K562 (cell line): ENCODE measurements at regions not wholly inside any gene's neighbourhood (a gene's known extent, or its start where the extent isn't known, plus 50 kb on each side); places are given as distances from the start of the nearest gene placed in this dataset.

Experiments used
- ATAC-seq: fragments of 200-7000 bp; cut with Tn5 transposase; 3 replicates; pipeline ENCODE4 v1.9.1; 2020; ENCODE audit warnings: moderate library complexity
- BruUV-seq: library from RNA; stranded (reverse); fragments of 400-500 nt; replicated peaks from 2 replicates; lab custom pipeline; 2021; lab: Mats Ljungman, UMichigan
- CTCF ChIA-PET: fragments of 300-600 bp; formaldehyde crosslinking; extraction: SDS; loops from one replicate; lab custom pipeline; 2021; ENCODE audit warnings: low intra/inter-chr PET ratio; lab: Yijun Ruan, JAX
- POLR2A ChIA-PET: fragments of 300-600, 350-650 bp; sonication (Branson Sonifier 250); formaldehyde crosslinking; extraction: SDS; loops from one replicate; lab custom pipeline; 2021; ENCODE audit warnings: antibody characterized with exemption, inconsistent platforms; lab: Yijun Ruan, JAX
- DNase-seq, 4 experiments: peaks; one replicate each; pipeline versions ENCODE4 v3.0.0 to v3.0.0-alpha.2; 2011 to 2018; ENCODE audit warnings: low spot score in 3 of 4, mixed read lengths in 3 of 4; ENCODE audit errors: extremely low read depth in 1 of 4
- FAIRE-seq: peaks from 2 replicates; lab custom pipeline; 2011; peaks lifted over from hg19 to GRCh38; lab: Jason Lieb, UNC
- H2AFZ ChIP-seq: 2 replicates; pipeline ENCODE4 v1.6.0; 2011; ENCODE audit warnings: low read depth, low read length, control low read depth, inconsistent platforms
- H3K27ac ChIP-seq: fragments of 200-600 bp; 3 replicates; pipeline ENCODE4 v1.8.0; 2011; ENCODE audit warnings: low read depth, mild to moderate bottlenecking, control low read depth, inconsistent platforms, low read length, moderate library complexity, mixed read lengths; ENCODE audit errors: extremely low read depth
- H3K27me3 ChIP-seq, 2 experiments: fragments of 300-600 bp in 1 of 2; 2 replicates in 1 of 2; 3 replicates in 1 of 2; pipeline versions ENCODE4 v1.6.0 to v1.8.0; 2011; ENCODE audit warnings: inconsistent platforms in 2 of 2, low read length in 2 of 2, mild to moderate bottlenecking in 1 of 2, mixed read lengths in 1 of 2, moderate library complexity in 1 of 2; ENCODE audit not compliant: control insufficient read depth in 2 of 2, insufficient read depth in 2 of 2
- H3K36me3 ChIP-seq: fragments of 300-600 bp; 3 replicates; pipeline ENCODE4 v1.8.0; 2011; ENCODE audit warnings: mild to moderate bottlenecking, low read length, inconsistent platforms; ENCODE audit not compliant: control insufficient read depth, insufficient read depth
- H3K4me1 ChIP-seq, 2 experiments: fragments of 200-600 bp in 1 of 2; replicated peaks in 1 of 2; 2 replicates in 1 of 2; 3 replicates in 1 of 2; pipeline versions ENCODE4 v1.5.1 to v1.8.0; 2011; ENCODE audit warnings: inconsistent platforms in 2 of 2, low read length in 2 of 2, mild to moderate bottlenecking in 1 of 2, mixed read lengths in 1 of 2, moderate library complexity in 1 of 2; ENCODE audit not compliant: control insufficient read depth in 2 of 2, insufficient read depth in 2 of 2
- H3K4me2 ChIP-seq: 2 replicates; pipeline ENCODE4 v1.6.1; 2011; ENCODE audit warnings: low read length, control low read depth, inconsistent platforms, mixed read lengths; ENCODE audit not compliant: insufficient read depth
- H3K4me3 ChIP-seq: fragments of 200-600 bp; sonication (generic), shearing (Covaris generic); 2 replicates; pipeline ENCODE4 v1.5.1; 2016; ENCODE audit warnings: control low read depth, inconsistent platforms
- H3K79me2 ChIP-seq: fragments of 200-600 bp; 3 replicates; pipeline ENCODE4 v1.8.0; 2011; ENCODE audit warnings: low read length, inconsistent platforms; ENCODE audit not compliant: control insufficient read depth, insufficient read depth
- H3K9ac ChIP-seq, 2 experiments: 2 replicates each; pipeline versions ENCODE4 v1.6.0 to v1.6.1; 2011; ENCODE audit warnings: low read depth in 2 of 2, low read length in 2 of 2, control low read depth in 1 of 2, inconsistent platforms in 1 of 2, mild to moderate bottlenecking in 1 of 2, mixed read lengths in 1 of 2; ENCODE audit not compliant: insufficient read depth in 1 of 2
- H3K9me1 ChIP-seq: one replicate; pipeline ENCODE4 v1.6.0; 2011; ENCODE audit warnings: inconsistent platforms, mild to moderate bottlenecking, low read length, moderate library complexity; ENCODE audit not compliant: control insufficient read depth, insufficient read depth
- H3K9me3 ChIP-seq: replicated peaks from 2 replicates; pipeline ENCODE4 v1.5.1; 2011; ENCODE audit warnings: low read depth, low read length, inconsistent platforms; ENCODE audit not compliant: control insufficient read depth, insufficient read depth
- H4K20me1 ChIP-seq: replicated peaks from 2 replicates; pipeline ENCODE4 v1.6.1; 2011; ENCODE audit warnings: low read length, inconsistent platforms, mixed read lengths; ENCODE audit not compliant: control insufficient read depth, insufficient read depth
- BDP1 ChIP-seq: IDR thresholded peaks from 3 replicates; pipeline ENCODE4 v1.6.1; 2011; ENCODE audit not compliant: insufficient read length, insufficient read depth
- CHAMP1 ChIP-seq: fragments of 450-650 bp; IDR thresholded peaks from 2 replicates; pipeline ENCODE4 v1.6.1; 2016; ENCODE audit warnings: mild to moderate bottlenecking
- IFI16 ChIP-seq: fragments of 250-450 bp; sonication (Bioruptor Pico); IDR thresholded peaks from 2 replicates; pipeline ENCODE4 v2.1.2; 2022; ENCODE audit warnings: mild to moderate bottlenecking, inconsistent platforms
- WGBS: fragments of 100-300 bp; shearing (Covaris generic); methylation state at CpG from one replicate; pipeline ENCODE4 v1.1.6; 2016; ENCODE audit warnings: low coverage, mixed read lengths; ENCODE audit not compliant: insufficient coverage; ENCODE audit errors: missing lambda C conversion rate; 5-methylcytosine and 5-hydroxymethylcytosine counted together
- in situ Hi-C: fragments of 300-500 bp; cut with MboI; formaldehyde crosslinking; loops from 4 replicates; pipeline ENCODE4 v1.15.0; 2018; ENCODE audit warnings: inconsistent platforms, mixed read lengths
- intact Hi-C: fragments of 100-400 bp; cut with micrococcal nuclease; formaldehyde crosslinking; loops from 2 replicates; pipeline ENCODE4 v1.14.2; 2022

- ATAC-seq (no peak), FAIRE-seq (no peak), DNase-seq (no peak)
- no peak overlapping the region for H2AFZ ChIP-seq
- H3K9me1 ChIP-seq: no peaks in the 10 kb centered on the region
- POLR2A ChIA-PET: no interaction called here
- 0% methylated on average over 6 of the region's 6 CpGs for WGBS
- H3K27me3 ChIP-seq: peaks cover 0 to 16% of the 10 kb centered on the region in 2 experiments; a peak in 2 of 5 replicates
- H3K36me3 ChIP-seq: no peaks in the 10 kb centered on the region
- no TSS peak for BruUV-seq
- CTCF ChIA-PET: no interaction called here
- no peaks in the 10 kb centered on the region for H3K9me3 ChIP-seq
- no peak overlapping the region for H3K4me3 ChIP-seq
- H3K4me1 ChIP-seq: no peaks in the 10 kb centered on the region
- TF ChIP-seq CHAMP1 (no peak), BDP1 (no peak), IFI16 (CRISPR knock-in tag) (no peak)
- no peak overlapping the region for H3K4me2 ChIP-seq
- no peaks in the 10 kb centered on the region for H3K79me2 ChIP-seq
- H3K27ac ChIP-seq: no peak overlapping the region
- H4K20me1 ChIP-seq: no peaks in the 10 kb centered on the region
- in situ Hi-C loops (no loop called here), intact Hi-C loops (no loop called here)
- H3K9ac ChIP-seq: no peak overlapping the region
Observed at GRCh38 chr11:130760515-130761125, 155.7 kb downstream of the SNX19 start.
